Panc1 (cell line): ENCODE measurements at regions not wholly inside any gene's neighbourhood (a gene's known extent, or its start where the extent isn't known, plus 50 kb on each side); places are given as distances from the start of the nearest gene placed in this dataset.

ENCODE experiments used
- CTCF ChIP-seq: fragments of 450-650 bp; IDR thresholded peaks from 2 replicates; pipeline ENCODE4 v1.5.1; 2017; ENCODE audit warnings: mild to moderate bottlenecking
- TCF7L2 ChIP-seq: IDR thresholded peaks from 2 replicates; pipeline ENCODE4 v1.6.1; 2011; ENCODE audit warnings: mild to moderate bottlenecking, low read depth, low read length, inconsistent platforms

DNA sequence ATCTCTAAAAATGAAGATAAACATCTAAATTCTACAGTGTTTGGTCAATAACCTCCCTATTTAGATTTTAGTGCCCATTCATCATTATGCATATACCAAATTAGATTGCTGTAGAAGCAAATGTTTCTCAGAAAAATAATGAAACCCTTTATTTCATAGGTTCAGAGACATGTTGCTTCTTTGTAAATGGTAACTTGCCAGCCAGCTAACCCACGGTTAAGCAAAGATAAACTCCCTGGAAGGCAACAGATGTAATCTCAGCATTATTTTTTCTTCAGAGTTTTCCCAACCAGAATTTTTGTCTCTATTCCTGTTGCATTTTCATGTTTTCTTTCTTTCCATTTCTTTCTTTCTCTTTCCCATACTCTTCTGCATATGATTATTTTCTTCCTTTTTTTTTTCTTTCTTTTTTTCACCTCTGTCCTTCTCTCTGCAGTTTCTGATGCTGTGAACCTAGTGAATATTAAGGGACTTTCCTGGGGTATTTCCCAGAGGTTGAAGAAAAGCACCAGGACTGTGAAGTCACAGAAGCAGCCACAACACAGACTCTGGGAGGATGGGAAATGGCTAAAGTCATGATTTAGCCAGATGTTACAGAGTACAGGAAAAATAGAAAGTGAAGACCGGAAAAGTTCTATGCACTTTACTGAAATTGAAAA is 50.0 kb upstream of the DSG1 start:
- TF ChIP-seq CTCF (no peak), TCF7L2 (no peak)
